ENCODE measurements at regions not wholly inside any gene's neighbourhood (a gene's known extent, or its start where the extent isn't known, plus 50 kb on each side); places are given as distances from the start of the nearest gene placed in this dataset.

- H3K4me1 ChIP-seq, result no peaks in the 10 kb centered on the region
- ATAC-seq (no peak), DNase-seq (no peak)
- no peak overlapping the region for H3K27ac ChIP-seq
- H3K27me3 ChIP-seq, result no peaks in the 10 kb centered on the region
- intact Hi-C loops (cut with DNase I; ENCODE audit: low total_unique reads), result no loop called here
- no peak overlapping the region for H3K4me3 ChIP-seq
- in situ Hi-C loops (cut with MboI; ENCODE audit: low sequenced_read_pairs in 4 of 4), result no loop called here
- no peak for TF ChIP-seq POLR2A (IDR thresholded peaks at IDR 0.05)
- TF ChIP-seq CTCF (IDR thresholded peaks at IDR 0.05 in 4 of 5, conservative IDR thresholded peaks at IDR 0.05 in 1 of 5), result no peak
- H3K9me3 ChIP-seq, result no peaks in the 10 kb centered on the region
- H3K36me3 ChIP-seq, result no peaks in the 10 kb centered on the region
Measured at GRCh38 chr7:16271355-16271915, 149.9 kb downstream of the CRPPA start.

- Histone ChIP-seq H3K4me1 (no peaks in the 10 kb centered on the region), H3K36me3 (no peaks in the 10 kb centered on the region), H3K9me3 (no peaks in the 10 kb centered on the region), H3K27me3 (no peaks in the 10 kb centered on the region), H3K4me3 (no peak overlapping the region), H3K27ac (no peak overlapping the region)
- DNase-seq (no peak), ATAC-seq (no peak)
- TF ChIP-seq POLR2A (IDR thresholded peaks at IDR 0.05) (no peak), CTCF (IDR thresholded peaks at IDR 0.05 in 4 of 5, conservative IDR thresholded peaks at IDR 0.05 in 1 of 5) (no peak)
- in situ Hi-C loops (cut with MboI; ENCODE audit: low sequenced_read_pairs in 4 of 4) (no loop called here), intact Hi-C loops (cut with DNase I; ENCODE audit: low total_unique reads) (no loop called here)
Measured at GRCh38 chr7:16270844-16271243, 150.5 kb downstream of the CRPPA start.

GRCh38 chr7:16268821-16269768 lies 152.2 kb downstream of the CRPPA start:
- in situ Hi-C loops (cut with MboI; ENCODE audit: low sequenced_read_pairs in 4 of 4) (no loop called here), intact Hi-C loops (cut with DNase I; ENCODE audit: low total_unique reads) (no loop called here)
- H3K9me3 ChIP-seq, result no peaks in the 10 kb centered on the region
- DNase-seq (no peak), ATAC-seq (no peak)
- H3K27me3 ChIP-seq, result no peaks in the 10 kb centered on the region
- no peak for TF ChIP-seq CTCF (IDR thresholded peaks at IDR 0.05 in 4 of 5, conservative IDR thresholded peaks at IDR 0.05 in 1 of 5)
- no peak for TF ChIP-seq POLR2A (IDR thresholded peaks at IDR 0.05)
- no peaks in the 10 kb centered on the region for H3K4me1 ChIP-seq
- H3K27ac ChIP-seq, result no peak overlapping the region
- H3K4me3 ChIP-seq, result no peak overlapping the region
- no peaks in the 10 kb centered on the region for H3K36me3 ChIP-seq

- Histone ChIP-seq H3K36me3 (no peaks in the 10 kb centered on the region), H3K4me3 (no peak overlapping the region), H3K27ac (no peak overlapping the region), H3K4me1 (no peaks in the 10 kb centered on the region), H3K9me3 (no peaks in the 10 kb centered on the region), H3K27me3 (no peaks in the 10 kb centered on the region)
- DNase-seq (no peak), ATAC-seq (no peak)
- TF ChIP-seq CTCF (IDR thresholded peaks at IDR 0.05 in 4 of 5, conservative IDR thresholded peaks at IDR 0.05 in 1 of 5) (no peak), POLR2A (IDR thresholded peaks at IDR 0.05) (no peak)
- in situ Hi-C loops (cut with MboI; ENCODE audit: low sequenced_read_pairs in 4 of 4), result no loop called here
- intact Hi-C loops (cut with DNase I; ENCODE audit: low total_unique reads), result no loop called here
Measured at GRCh38 chr7:16267953-16268820, 153.2 kb downstream of the CRPPA start.
